ENCODE measurements at regions not wholly inside any gene's neighbourhood (a gene's known extent, or its start where the extent isn't known, plus 50 kb on each side); places are given as distances from the start of the nearest gene placed in this dataset.

DNA sequence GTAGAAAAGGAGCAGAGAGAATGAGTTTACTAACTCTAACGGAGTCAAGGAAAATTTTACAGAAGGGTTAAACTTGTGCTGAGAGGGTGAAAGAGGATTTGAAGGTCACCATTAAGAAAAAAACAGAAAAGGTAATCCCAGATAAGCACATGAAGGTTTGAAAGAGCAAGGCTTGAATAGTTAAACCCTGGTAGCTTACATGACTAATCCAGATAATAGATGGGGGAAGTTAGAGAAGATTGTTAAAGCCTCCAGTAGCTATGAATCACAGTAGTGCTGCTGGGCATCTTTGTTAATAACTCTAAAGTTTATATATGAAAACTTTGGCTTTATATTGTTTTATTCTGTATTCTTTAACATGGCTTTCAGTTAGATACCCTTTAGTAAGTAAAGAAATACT is 354.5 kb upstream of the FTMT start:
- TF ChIP-seq CTCF (conservative IDR thresholded peaks at IDR 0.05) (no peak), EZH2 (IDR thresholded peaks at IDR 0.05; ENCODE audit: low read depth) (no peak)
